NCI-H2227 (cell line): ENCODE measurements at regions not wholly inside any gene's neighbourhood (a gene's known extent, or its start where the extent isn't known, plus 50 kb on each side); places are given as distances from the start of the nearest gene placed in this dataset.
"Not testable (repeated sequence)": the region's sequence is repeated elsewhere in the genome, so short reads cannot be mapped to it uniquely, and the experiment has no call there.

Source experiments
- DNase-seq: peaks from one replicate; lab custom pipeline; 2025; ENCODE audit not compliant: unreplicated experiment; lab: John Stamatoyannopoulos, UW

DNA sequence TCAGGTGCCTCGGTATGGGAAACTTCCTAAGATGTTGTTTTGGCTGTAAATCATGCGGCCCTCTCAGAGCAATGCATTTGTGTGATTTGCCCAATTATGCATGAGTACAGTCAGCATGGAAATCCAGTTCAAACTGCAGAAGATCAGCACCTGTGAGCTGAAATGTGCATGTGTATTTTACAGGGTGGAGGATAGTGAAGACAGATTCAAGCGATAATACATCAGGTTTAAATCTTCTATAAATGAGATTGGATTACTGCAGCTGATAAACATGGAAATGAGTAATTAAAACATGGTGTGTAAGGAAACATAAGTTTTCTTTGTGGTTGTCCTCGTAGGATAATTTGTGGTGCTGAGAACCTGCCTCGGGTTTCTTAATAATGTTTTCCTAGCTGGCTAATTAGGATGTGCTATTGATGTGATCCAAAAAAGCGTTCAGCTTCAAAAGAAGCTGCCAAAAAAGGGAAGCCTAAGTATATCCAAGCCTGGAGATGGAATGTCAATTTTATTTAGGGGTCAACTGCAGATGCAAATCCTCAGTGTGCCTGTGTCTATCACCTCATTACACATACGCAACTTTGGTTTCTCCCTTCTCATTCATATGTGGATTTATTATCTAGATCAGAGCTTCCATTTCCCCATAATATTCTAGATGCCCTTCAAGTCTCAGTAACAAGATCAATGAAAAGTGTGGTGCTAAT is 117.1 kb upstream of the CCDC28A start:
- DNase-seq, result no peak

DNA sequence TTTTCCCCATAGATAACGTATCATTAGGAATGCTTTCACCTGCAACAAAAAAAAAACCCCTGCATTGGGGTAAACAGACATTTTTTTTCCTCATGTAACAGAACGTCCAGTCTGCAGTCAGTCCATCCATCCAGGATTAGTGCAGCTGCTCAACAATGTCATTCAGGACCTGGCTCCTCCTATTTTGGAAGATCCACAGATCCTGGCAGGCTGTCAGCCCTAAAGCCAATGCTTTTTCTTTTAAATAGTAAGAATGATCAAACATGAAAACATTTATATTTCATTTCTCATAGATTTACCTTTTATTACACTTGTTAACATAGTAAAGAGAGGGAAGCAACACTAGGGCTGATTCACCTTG is 116.5 kb upstream of the CCDC28A start:
- no peak for DNase-seq

DNA sequence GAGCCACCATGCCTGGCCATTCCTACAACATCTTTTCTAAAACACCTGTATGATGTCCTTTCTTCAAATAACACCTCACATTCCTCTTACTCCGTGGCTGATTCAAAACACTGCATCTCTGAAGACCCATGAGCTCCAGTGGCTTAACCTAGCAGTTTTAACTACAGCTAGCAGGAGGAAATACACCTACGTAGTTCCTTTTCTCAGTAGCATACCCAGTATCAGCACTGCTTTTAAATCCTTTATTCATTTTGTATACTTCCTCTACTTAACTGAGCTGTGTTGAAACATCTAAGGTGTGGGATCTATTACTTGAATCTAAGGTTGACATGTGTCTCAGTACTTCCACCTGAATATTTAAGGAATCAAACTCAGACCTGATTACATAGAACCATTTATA is 113.6 kb upstream of the CCDC28A start:
- DNase-seq, result no peak

DNA sequence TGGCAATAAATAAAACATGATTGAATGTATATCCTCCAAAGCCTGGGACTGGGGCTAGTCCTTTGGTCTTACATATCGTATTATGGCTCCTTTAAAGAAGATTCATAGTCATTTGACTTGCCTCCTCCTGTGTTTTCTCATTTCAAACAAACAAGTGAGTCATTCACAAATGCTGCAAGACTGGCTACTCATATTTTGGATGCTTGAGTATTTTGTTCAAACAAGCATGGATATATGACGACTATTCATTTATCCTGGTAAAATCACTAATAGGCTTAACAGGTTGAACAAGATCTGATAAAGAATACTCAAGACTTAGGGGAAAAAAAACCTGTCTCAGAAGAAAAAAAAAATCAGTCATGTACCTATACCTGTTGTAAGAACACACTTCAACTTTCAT is 111.1 kb upstream of the CCDC28A start:
- no peak for DNase-seq

DNA sequence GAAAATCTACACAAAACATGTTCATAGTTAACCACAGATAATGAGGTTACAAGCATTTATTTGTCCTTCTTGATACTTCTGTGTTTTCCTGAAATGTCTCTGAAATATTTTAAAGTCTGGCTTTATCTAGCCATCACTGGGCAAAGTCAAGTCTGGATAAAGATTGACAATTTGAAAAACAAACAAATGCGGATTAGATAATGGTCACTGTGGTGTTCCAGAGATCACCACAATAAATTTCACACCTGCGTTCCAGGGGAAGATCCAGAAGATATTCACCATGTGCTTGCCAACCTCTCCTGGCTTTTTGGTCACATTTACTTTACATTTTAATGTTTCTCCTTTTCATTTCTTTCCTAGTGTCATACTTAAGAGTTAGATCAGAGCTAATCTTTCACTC is 109.7 kb upstream of the CCDC28A start:
- DNase-seq, result no peak

DNA sequence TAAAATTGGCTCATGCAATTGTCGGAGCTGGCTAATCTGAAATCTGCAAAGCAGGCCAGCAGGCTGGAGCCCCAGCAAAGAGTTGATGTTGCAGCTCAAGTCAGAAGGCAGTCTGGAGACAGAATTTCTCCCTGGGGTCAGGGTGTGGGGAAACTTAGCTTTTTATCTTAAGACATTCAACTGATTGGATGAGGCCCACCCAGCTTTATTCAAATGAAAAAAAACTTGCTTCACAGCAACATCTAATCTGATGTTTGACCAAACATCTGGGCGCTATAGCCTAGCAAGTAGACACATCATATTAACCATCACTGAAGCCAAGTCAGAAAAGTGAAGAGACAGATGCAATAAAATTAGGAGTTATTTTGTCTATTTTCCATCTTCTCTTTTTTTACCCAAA is 108.8 kb upstream of the CCDC28A start:
- no peak for DNase-seq

DNA sequence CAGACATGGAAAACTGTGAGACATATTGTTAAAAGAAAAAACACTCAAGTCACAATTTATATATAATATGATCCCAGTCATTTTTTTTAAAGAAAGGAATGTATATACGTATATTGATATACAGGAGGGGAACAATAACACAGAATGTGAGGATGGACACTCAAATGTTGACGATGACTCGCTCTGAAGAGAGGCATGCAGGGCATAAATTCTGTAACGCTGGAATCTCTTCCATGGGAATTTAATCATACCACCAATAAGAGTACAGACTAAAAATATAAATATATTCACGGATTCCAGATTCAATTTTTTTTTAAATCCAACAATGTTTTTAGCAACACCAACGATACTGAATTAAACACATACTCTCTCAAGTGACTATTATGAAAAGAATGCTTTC is 106.9 kb upstream of the CCDC28A start:
- no peak for DNase-seq

DNA sequence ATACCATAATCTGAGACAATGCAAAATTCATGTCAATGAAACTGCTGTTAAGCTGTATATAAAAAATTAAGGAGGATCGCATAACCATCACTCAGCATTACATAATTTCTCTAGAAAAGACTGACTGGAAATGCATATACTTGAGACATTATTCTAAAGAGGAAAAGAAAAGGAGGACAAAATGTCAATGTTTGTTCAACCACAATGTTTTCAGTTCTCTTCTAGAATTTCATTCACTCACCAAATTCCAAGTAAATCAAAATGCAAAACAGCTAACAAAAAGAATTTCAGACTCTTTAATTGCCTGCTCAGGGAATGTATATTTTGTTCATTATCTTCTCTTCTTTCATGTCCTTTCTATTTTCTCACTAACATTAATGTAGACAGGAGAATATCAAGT is 106.2 kb upstream of the CCDC28A start:
- no peak for DNase-seq

DNA sequence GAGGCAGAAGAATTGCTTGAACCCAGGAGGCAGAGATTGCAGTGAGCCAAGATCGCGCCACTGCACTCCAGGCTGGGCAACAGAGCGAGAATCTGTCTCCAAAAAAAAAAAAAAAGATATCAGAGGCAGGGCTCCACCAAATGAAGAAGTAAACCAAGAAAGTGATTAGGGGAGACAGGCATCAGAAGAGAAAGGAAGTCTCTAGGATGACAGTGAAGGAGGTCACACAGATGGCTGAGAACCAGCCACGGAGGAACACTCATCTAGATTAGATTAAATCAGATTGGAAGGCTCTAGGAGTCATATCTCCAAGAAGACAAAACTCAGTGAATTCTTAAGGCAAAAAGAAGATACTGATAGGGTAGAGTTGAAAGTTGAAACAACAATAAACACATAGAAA is 102.2 kb upstream of the CCDC28A start:
- DNase-seq, result no peak

DNA sequence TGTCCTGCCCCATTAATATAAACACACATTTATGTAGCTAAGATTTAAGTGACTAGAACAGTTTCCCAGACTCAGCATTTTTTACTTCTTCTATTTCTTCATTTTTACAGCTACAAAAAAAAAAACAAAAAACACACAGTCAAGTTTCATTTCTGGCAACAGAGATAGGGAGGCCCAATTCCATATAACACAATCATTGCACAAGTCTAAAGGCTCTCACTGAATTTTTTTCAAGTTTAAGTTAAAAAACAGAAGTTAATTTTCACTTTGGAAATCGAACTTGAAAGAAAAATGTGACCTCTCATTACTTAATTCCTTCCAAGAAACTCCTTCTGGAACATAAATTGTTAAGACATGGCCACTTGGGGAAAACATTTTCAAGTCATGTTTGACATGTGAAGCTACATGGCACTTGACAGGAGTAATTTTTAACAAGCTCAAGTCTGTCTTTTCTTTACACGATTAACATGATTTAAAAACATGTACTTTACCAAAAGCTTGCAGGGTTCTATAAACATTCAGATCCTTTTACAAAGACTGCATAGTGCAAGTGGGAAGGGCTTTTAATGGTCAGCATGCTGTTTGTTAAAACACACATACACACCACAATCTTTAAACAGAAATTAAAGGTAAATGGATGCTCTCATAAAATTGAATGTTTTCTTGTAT is 100.1 kb upstream of the CCDC28A start:
- no peak for DNase-seq

DNA sequence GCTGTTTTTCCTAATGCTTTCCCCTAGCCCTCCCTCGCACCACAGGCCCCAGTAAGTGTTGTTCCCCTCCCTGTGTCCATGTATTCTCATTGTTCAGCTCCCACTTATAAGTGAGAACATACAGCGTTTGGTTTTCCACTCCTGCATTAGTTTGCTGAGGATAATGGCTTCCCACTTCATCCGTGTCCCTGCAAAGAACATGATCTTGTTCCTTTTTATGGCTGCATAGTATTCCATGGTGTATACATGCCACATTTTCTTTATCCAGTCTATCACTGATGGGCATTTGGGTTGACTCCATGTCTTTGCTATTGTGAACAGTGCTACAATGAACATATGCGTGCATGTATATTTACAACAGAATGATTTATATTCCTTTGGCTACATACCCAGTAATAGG is 99.1 kb upstream of the CCDC28A start:
- DNase-seq, result not testable (repeated sequence)

DNA sequence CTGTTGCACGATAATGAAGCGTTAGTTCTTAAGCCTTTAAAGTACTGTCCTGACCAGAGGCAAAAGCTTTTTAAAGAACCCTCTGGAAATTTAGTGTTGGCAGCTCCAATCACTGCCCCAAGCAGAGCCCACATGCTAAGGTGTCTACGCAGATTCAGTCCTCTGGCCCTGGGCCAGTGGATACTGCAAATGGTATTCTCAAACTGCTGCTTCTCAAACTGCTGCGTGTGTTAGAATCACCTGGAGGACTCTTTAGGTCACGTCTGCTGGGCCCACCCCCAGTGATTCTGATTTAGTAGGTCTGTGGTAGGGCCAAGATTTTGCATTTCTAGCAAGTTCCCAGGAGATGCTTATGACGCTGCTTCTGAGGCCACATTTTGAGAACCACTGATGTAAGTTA is 96.0 kb upstream of the CCDC28A start:
- DNase-seq, result no peak

DNA sequence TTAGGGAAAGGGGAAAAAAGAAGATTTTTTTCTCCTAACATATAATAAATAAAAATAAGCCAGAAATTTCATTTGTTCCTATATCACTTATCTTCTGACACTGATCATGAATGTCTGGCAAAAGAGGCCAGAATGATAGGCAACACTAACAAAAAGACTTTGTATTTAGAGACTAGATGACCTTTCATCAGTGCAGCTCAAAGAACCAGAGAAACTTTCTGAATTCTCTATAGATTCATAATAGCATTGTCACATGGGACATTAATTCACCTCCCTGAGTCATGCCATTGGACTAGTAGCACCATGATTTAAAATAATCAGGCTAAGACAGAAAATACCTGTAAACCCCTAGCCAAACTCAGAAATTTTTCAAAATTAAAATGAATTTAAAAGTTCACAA is 95.4 kb upstream of the CCDC28A start:
- no peak for DNase-seq

DNA sequence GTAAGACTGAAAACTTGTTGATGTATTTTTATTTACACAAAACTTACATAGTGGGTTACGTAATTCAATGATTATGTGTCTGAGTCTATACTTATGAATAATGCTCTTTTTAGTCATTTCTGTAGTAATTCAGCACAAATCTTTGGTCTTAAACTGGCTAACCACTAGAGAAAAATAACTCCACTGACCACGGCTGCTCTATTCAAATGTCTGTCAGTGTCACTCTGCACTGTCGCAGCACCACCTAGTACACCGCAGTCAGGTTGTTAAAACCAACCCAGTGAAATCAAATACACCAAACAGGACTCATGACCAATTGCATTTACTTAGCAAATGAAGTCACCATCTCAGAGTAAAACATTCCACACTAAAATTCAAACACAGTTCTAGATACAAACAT is 93.5 kb upstream of the CCDC28A start:
- no peak for DNase-seq

DNA sequence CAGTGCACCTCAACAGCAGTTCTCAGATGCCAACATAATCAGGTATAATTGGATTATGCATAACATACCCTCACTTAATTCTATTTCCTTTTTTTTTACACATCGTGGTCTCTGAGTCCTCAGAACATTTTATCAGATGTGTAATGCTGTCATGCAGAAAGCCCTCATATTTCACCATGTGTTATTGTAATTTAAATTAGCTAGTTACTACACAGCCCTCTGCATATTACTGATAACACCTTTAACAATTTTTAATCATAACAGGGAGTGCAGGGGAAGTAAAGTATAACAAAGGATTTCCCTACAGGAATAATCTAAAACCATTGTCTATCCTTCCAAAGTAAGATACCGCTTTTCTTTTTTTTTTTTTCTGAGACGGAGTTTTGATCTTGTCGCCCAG is 91.9 kb upstream of the CCDC28A start:
- DNase-seq, result no peak

DNA sequence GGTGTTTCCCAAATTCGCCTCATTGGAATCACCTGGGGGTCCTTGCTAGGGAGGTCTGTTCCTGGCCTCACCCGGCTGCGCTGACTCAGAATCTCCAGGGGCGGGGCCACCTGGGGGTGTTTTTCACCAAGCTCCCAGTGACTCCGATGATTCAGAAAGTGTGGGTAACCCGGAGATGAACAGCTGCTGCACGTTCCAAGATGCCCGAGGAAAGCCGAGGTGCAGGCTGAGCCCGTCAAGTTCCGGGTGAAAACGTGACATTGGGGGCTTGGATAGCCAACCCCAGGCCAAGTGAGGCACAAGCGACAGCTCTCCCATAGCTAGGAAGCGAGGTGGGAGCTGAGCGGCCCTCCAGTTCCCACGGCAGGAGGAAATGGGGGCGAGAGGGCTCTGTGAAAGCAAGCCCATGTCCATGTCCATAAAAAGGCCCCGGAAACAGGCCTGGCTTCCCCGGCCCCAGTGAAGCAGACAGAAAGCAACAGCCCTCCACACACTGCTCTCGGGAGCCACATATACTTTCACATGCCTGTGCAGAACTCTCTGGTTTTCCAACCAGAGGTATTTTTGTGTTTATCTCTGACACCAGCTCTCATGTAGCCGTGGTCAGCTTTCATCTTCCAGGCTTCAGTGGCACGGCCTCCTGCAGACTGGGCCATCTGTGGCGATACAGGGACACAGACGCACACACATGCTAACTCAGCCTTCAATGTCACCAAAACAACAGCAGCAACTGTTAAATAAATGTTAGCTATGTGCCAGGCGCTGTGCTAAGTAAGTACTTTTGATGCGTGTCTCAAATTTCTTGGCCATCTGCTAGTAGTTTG is 90.7 kb upstream of the CCDC28A start:
- DNase-seq, result no peak

DNA sequence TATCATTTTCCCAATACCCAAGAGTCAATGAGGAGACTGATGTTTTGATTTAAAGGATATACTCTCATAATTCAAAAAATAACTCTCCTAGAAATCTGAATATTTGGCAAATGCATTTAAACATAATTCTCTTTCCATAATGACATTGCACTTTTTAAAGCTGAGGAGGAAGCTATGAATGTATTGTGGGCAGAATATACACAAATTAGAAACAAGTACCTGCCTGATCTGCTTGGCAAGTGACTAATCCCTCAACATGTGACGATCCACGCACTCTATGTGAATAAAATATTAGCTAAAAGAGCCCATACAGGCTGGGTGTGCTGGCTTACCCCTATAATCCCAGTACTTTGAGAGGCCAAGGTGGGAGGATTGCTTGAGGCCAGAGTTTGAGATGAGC is 88.3 kb upstream of the CCDC28A start:
- no peak for DNase-seq

DNA sequence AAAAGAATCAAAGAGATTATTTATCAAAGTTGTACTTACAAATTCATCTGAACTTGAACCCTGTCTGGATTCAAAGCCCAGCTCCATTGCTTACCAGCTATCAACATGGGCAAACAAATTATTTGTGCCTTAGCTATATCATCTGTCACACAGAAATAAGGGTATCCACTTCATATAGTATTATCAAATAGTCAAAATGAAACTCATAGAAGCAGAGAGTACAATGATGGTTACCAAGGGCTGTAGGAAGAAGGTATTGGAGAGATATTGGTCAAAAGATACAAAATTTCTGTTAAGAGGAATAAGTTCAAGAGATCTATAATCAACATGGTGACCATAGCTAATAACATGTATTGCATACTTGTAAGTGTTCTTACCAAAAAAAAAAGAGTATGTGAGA is 87.8 kb upstream of the CCDC28A start:
- DNase-seq, result no peak

DNA sequence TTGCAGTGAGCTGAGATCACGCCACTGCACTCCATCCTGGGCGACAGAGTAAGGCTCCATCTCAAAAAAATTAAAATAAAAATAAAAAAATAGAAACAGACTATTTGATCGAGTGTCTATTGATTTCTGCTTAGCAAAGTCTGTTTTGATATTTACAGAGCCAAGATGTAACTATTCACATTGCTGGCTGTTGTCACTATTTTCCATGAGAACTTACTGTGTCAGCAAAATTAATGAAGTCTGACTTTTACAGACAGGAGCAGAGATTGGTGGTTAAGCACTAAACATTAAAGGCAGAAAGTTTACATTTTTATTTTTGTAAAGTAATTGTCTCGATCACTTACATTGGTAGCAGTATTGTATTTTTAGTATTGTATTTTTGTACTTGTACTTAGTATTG is 85.0 kb upstream of the CCDC28A start:
- DNase-seq, result no peak

DNA sequence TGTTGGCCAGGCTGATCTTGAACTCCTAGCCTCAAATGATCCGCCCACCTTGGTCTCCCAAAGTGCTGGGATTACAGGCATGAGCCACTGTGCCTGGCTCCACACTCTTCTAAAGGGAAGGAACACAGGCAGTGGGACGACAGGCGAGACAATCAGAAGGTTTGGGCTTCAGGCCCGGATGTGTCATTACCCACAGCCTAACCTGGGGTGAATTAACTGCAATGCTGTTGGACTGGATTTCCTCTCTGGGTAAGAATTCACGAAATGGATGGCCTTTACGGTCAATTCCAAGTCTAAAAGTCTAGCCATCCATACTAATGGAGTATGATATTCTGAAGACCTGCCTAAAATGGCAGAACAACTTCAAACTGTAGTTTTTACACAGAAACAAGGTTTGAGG is 83.7 kb upstream of the CCDC28A start:
- DNase-seq, result no peak

DNA sequence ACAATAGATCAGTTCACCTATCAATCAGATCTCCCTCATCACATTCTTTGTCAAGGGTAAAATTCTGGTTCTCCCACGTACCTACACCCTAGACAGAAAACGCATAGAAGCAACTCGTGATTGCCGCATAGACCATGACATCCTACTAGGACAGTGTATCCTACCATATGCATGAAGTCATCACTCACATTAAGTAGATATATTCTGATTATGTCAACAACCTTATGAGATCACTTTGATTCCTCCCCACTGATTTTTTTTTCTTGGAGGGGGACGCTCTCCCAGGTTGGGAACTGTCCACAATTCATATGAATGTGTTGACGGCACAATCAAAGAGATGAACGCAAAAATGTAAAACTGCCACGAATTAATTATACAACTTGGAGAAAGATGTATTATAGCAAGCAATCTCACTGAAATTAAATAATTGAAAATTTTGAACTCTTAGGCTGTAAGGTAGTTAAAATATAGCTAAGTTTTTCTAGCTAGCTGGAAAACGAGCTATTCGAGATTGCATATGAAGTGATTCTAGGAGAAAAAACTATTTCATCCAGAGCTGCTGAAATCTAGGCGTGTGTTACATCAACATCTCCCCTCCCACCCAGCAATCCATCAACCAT is 82.5 kb upstream of the CCDC28A start:
- DNase-seq, result no peak

DNA sequence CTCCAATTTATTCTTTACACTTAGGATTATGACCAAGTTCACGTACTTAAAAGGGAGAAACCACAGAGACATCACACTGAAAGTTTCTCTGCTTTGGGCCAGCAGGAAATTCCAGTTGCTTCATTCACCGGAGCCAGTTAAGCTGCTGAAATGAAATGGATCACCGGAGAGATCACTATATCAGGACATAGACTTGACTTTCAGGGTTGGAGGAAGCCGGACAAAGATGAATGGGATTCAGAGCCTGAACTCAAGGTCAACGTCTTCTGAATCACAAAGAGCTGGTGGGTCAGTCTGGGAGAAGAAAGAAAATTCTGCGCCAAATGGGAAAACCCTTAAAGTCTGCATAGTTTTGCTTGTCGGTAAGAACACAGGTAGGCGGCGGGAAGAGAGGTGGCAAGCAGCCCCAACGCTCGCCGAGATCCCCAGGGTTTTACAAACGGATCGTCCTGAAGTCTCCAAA is 81.9 kb upstream of the CCDC28A start:
- no peak for DNase-seq
